SK-N-SH (cell line): ENCODE measurements at regions not wholly inside any gene's neighbourhood (a gene's known extent, or its start where the extent isn't known, plus 50 kb on each side); places are given as distances from the start of the nearest gene placed in this dataset.

ENCODE experiments used
- CTCF ChIP-seq: fragments of 200-600 bp; sonication (generic); IDR thresholded peaks from 2 replicates; pipeline ENCODE4 v1.6.1; 2017; ENCODE audit warnings: antibody characterized with exemption, mild to moderate bottlenecking, moderate library complexity
- EP300 ChIP-seq, 2 experiments: IDR thresholded peaks; 2 replicates each; pipeline versions ENCODE4 v1.4.0 to v1.6.1; 2012; ENCODE audit warnings: borderline replicate concordance in 1 of 2, low read depth in 1 of 2, low read length in 1 of 2
- EZH2phosphoT487 ChIP-seq: fragments of 200-600 bp; sonication (generic); IDR thresholded peaks from 2 replicates; pipeline ENCODE4 v1.6.1; 2017; ENCODE audit warnings: low read depth, mixed run types, mild to moderate bottlenecking, antibody characterized with exemption, moderate library complexity, borderline replicate concordance
- FOSL2 ChIP-seq: IDR thresholded peaks from 2 replicates; pipeline ENCODE4 v1.4.0; 2012; ENCODE audit warnings: low read depth, mild to moderate bottlenecking, moderate library complexity, borderline replicate concordance
- POLR2AphosphoS5 ChIP-seq: IDR thresholded peaks from 2 replicates; pipeline ENCODE4 v1.6.1; 2012; ENCODE audit warnings: low read depth, low read length
- RAD21 ChIP-seq: IDR thresholded peaks from 2 replicates; pipeline ENCODE4 v1.6.1; 2012; ENCODE audit warnings: mild to moderate bottlenecking, low read length
- REST ChIP-seq: IDR thresholded peaks from 2 replicates; pipeline ENCODE4 v1.6.1; 2012; ENCODE audit warnings: mild to moderate bottlenecking, low read depth, low read length, moderate library complexity
- TCF12 ChIP-seq: IDR thresholded peaks from 2 replicates; pipeline ENCODE4 v1.4.0; 2012

- no peak for TF ChIP-seq CTCF
- TF ChIP-seq EZH2phosphoT487, result no peak
- TF ChIP-seq TCF12, result no peak
- no peak for TF ChIP-seq RAD21
- TF ChIP-seq POLR2AphosphoS5, result no peak
- no peak for TF ChIP-seq EP300 (IDR thresholded peaks at IDR 0.05; ENCODE audit: borderline replicate concordance in 1 of 2, low read depth in 1 of 2, low read length in 1 of 2)
- TF ChIP-seq FOSL2, result no peak
- TF ChIP-seq REST, result no peak
These were observed 211.7 kb upstream of the STARD13 start for GRCh38 chr13:33497146-33497845.
